GM10266 (cell line): ENCODE measurements at regions not wholly inside any gene's neighbourhood (a gene's known extent, or its start where the extent isn't known, plus 50 kb on each side); places are given as distances from the start of the nearest gene placed in this dataset.

Experiments
- DNase-seq: peaks from one replicate; pipeline ENCODE4 v3.0.0; 2012; ENCODE audit errors: extremely low spot score
- TF ChIP-seq, protein P1 (sequence below): IDR thresholded peaks from 2 replicates; pipeline ENCODE4 v1.5.1; 2012; ENCODE audit warnings: mild to moderate bottlenecking, low read depth; ENCODE audit not compliant: control insufficient read depth, insufficient read depth; ENCODE audit errors: missing control alignments

DNA sequence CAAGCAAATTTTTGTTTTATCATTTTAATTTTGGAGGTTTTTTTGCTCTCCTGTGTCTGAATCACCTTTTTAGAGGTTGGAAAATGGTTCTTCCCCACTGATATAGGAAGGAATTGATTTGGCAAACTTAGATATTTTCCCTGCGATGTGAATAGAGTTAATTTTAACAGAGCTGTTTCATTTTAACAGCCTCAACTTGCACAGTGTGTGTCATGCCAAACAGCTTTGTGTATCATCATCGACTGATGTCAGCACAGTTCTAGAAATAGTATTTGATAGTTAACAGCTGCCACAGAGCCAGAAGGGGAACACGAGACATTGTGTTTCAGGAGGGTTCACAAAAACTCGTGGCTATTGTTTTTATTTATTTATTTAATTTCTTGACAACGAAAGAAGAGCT is 243.1 kb upstream of the FOXN3 start:
- no peak for DNase-seq

DNA sequence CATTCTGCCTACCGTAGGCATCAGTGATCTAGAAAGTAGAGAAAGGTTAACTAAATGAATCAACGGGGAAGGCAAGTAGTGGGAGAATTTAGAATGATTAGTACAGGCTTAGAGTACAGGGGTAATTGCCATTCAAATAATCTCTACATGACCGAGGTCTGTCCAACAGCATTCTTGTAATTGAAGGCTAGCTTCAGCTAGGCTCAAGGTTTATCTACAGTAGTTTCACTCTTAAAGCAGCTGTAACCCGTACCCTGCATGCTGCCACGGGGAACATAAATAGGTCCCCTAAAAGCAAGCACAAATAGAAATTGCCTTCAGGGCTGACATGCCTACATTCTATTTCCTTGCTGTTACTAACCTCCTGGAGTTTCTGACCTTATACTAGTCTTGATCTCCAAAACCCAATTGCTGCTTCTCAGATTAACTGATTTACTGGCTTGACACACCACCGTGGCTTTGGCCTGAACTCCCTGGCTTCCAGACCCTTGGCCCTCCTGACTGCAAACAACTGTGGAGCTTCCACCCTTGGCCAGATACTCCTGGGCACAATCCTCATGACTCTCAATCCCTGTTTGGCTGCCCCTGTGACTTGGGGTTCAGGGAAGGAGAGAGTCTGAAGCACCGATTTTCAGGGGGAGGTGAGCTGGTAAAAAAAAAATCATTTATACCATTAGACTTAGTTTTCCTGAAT is 242.1 kb upstream of the FOXN3 start:
- TF ChIP-seq, protein P1, sequence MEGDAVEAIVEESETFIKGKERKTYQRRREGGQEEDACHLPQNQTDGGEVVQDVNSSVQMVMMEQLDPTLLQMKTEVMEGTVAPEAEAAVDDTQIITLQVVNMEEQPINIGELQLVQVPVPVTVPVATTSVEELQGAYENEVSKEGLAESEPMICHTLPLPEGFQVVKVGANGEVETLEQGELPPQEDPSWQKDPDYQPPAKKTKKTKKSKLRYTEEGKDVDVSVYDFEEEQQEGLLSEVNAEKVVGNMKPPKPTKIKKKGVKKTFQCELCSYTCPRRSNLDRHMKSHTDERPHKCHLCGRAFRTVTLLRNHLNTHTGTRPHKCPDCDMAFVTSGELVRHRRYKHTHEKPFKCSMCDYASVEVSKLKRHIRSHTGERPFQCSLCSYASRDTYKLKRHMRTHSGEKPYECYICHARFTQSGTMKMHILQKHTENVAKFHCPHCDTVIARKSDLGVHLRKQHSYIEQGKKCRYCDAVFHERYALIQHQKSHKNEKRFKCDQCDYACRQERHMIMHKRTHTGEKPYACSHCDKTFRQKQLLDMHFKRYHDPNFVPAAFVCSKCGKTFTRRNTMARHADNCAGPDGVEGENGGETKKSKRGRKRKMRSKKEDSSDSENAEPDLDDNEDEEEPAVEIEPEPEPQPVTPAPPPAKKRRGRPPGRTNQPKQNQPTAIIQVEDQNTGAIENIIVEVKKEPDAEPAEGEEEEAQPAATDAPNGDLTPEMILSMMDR: no peak
- DNase-seq: no peak

More for the DNA sequence above, 243.1 kb upstream of the FOXN3 start:
- TF ChIP-seq, protein P1: no peak

DNA sequence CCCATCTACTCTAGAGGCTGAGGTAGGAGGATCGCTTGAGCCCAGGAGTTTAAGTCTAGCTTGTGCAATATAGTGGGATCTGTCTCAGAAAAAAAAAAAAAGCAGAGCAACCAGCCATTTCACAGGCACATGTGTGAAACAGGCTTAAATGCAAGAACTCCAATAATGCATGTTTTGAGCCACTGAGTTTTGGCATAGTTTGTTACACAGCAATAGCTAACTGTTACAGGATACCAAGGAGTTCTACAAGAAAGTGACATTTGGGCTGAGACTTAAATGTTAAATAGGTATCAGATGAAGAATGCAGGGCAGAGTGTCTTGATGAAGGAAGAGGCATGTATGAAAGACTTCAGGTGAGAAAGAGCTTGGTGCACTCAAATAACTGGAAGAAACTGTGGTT is 240.0 kb upstream of the FOXN3 start:
- DNase-seq: no peak
- TF ChIP-seq, protein P1: no peak

DNA sequence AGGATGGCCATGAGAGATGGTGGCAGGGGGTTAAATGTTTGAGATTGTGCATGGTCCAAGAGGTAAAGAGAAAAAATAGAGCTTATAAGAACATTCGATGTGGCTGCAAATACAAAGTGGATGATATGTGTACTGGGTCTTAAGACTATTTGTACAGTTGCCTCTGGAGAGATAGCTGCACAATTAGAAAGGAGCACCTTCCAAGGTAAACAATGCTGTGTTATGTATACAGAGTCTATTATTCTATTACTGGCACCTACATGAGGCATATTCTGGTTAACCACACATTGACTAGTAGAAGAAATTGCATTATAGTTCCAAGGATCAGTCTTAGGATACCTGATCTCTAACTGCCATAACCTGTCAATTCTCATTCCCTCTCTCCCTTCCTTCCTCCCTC is 238.0 kb upstream of the FOXN3 start:
- DNase-seq: no peak

DNA sequence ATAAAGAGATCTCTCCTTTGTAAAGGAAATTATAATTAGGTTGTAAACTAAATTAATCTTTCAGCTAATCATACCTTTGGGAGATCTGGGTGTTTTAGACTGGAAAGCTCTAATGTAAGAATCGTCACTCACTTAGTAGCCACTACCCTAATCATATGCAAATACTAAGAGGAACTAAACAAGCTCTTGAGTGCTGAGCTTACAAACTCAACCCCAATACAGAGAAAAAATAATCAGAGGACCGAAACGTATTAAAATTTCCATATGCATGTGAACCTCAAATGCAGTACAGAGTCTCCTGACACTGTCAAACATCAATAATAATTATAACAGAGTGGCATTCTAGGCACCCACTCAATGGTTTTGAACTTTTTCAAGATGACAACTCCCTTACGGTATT is 235.3 kb upstream of the FOXN3 start:
- TF ChIP-seq, protein P1: no peak
- DNase-seq: no peak

More for the DNA sequence above, 238.0 kb upstream of the FOXN3 start:
- TF ChIP-seq, protein P1: no peak

DNA sequence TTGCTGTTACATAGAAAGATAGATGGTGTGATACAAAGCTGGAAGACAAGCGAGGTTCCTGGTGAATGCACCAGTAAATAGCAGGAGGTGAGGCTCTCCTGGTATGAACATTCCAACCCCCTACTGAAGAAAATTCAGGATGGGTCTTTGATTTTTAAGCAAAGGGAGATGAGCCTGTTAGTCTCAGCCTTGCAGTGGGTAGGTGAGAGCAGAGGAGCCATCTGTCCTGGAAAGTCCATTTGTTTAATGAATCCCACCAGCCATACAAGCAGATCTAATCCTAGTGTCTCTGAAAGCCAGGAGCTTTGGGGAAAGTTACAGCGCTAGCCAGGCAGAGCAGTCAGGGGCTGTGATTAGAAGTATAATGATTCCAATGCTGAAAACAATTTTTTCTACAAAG is 234.8 kb upstream of the FOXN3 start:
- no peak for DNase-seq
- TF ChIP-seq, protein P1: no peak

DNA sequence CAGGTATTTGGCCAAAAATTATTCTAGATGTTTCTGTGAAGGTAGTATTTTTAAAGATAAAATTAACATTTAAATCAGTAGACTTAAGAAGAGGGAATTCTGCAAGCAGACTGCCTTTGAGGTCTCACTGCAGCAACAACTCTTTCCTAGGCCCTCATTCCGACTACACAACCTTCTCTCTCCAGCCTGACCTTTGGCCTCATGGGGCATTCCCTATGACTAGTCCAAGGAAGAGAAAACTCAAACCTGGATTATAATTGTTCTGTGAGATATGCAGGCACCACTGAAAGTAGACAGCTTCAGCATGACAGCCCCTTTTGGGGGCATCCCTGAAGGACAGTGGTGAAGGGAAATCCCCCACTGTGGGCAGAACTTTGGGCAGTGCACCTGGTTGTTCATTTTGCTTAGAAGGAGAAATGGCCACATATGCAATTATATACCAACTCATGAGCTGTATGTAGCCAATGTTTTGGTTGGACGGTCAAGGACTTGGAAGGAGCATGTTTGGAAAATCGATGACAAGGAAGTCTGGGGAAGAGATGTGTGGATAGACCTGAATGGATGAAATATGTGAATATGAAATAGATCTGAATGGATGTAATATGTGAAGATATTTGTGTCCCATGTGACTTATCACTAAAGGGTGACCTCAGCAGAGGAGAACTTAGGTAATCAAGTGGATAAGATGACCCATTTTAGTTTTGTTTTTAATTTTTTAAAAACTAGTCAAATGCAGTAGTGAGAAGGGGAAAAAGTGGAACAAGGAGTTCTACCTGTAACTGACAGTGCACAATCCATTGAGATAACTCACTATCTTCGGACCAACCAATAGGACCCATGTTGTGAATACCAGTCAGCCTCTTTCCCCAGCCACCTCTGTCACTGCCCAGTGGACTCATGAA is 233.3 kb upstream of the FOXN3 start:
- TF ChIP-seq, protein P1: no peak

More for the DNA sequence above, 233.3 kb upstream of the FOXN3 start:
- DNase-seq: no peak
